Psoas muscle (tissue), 7 donors: ENCODE measurements at regions not wholly inside any gene's neighbourhood (a gene's known extent, or its start where the extent isn't known, plus 50 kb on each side); places are given as distances from the start of the nearest gene placed in this dataset.

Experiments used
- ATAC-seq, 4 donors: fragments of 200-7000 bp; cut with Tn5 transposase; one replicate each; pipeline ENCODE4 v1.9.1; 2020; ENCODE audit warnings: moderate library complexity in 3 of 4, mild to moderate bottlenecking in 2 of 4
- DNase-seq, 2 donors: peaks; one replicate each; pipeline ENCODE4 v3.0.0-alpha.2; 2020
- H3K27ac ChIP-seq: fragments of 200-600 bp; one replicate; pipeline ENCODE4 v1.8.0; 2022
- H3K27me3 ChIP-seq, 3 donors: fragments of 200-600 bp in 1 of 3; one replicate each; pipeline versions ENCODE4 v1.6.1 to v1.8.0; 2013 to 2022; ENCODE audit warnings: low read length in 2 of 3, mild to moderate bottlenecking in 2 of 3, moderate library complexity in 1 of 3; ENCODE audit not compliant: insufficient read depth in 3 of 3
- H3K36me3 ChIP-seq, 2 donors: fragments of 200-600 bp in 1 of 2; one replicate each; pipeline versions ENCODE4 v1.6.1 to v1.8.0; 2013 to 2022; ENCODE audit warnings: low read depth in 1 of 2, mild to moderate bottlenecking in 1 of 2, moderate library complexity in 1 of 2; ENCODE audit not compliant: insufficient read depth in 1 of 2
- H3K4me1 ChIP-seq: fragments of 200-600 bp; one replicate; pipeline ENCODE4 v1.8.0; 2022
- H3K4me3 ChIP-seq: fragments of 200-600 bp; one replicate; pipeline ENCODE4 v1.8.0; 2022; ENCODE audit warnings: mild to moderate bottlenecking
- H3K9me3 ChIP-seq: fragments of 200-600 bp; one replicate; pipeline ENCODE4 v1.8.0; 2022
- CTCF ChIP-seq: fragments of 200-600 bp; IDR thresholded peaks from one replicate; pipeline ENCODE4 v1.8.0; 2022; ENCODE audit warnings: antibody characterized with exemption
- WGBS, 3 donors: extraction: QIAGEN DNeasy Blood & Tissue Kit; methylation state at CpG; one replicate each; pipeline versions ENCODE4 v1.1.6 to v1.1.7; 2013; 5-methylcytosine and 5-hydroxymethylcytosine counted together
- intact Hi-C, 2 donors: fragments of 100-400 bp; cut with DNase I; formaldehyde crosslinking; loops; one replicate each; pipeline versions ENCODE4 v1.11.0 to v1.14.2; 2022
- donor health status: healthy with polysubstance abuse.
- donor health status: DM: no; HTN: no; CAD: no; lungs with moderate emphysema.
- donor health status: Bipolar disorder and iron deficiency.
- donor health status: healthy.
- donor health status: DM: yes; HTN: yes; CAD: no.
- donor health status: DM: no; HTN: no; CAD: no.
- donor health status: DM: yes; HTN: yes; CAD: no.

- Histone ChIP-seq H3K4me3 (no peak overlapping the region), H3K9me3 (no peaks in the 10 kb centered on the region), H3K27ac (no peak overlapping the region), H3K36me3 (no peaks in the 10 kb centered on the region), H3K4me1 (no peaks in the 10 kb centered on the region), H3K27me3 (no peaks in the 10 kb centered on the region)
- no peak for TF ChIP-seq CTCF
- ATAC-seq (no peak), DNase-seq (no peak)
- intact Hi-C loops, result no loop called here
Measured at GRCh38 chr1:70707214-70707613, 296.1 kb downstream of the CTH start.

- H3K27ac ChIP-seq, result no peak overlapping the region
Measured at GRCh38 chr1:70714149-70714548, 303.1 kb downstream of the CTH start.

DNA sequence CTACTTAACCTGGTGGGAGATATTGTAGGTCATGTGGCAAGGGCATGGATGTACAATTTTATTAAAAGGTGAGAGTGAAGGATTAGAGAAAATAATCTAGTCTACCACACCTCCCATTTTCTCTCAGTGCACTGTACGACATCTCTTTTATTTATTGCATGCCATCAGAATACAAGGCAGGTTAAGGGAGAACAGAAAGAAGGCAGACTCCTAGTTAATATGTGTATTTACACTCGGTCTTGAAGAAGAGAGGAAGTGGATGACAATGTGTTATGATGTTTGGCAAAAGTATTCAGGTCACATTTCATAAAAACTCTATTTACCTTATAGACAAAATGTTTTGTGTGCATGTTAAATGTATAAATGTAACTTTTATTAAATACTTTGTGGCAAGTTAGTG lies 306.1 kb downstream of the CTH start:
- Histone ChIP-seq H3K36me3 (no peaks in the 10 kb centered on the region), H3K4me1 (no peaks in the 10 kb centered on the region), H3K27me3 (no peaks in the 10 kb centered on the region), H3K4me3 (no peak overlapping the region), H3K27ac (no peak overlapping the region), H3K9me3 (no peaks in the 10 kb centered on the region)
- ATAC-seq (no peak), DNase-seq (no peak)
- no peak for TF ChIP-seq CTCF
- WGBS, 3 donors, result 63 to 70% (median 66%) methylated on average over 2 of the region's 2 CpGs
- intact Hi-C loops, result no loop called here

More at GRCh38 chr1:70714149-70714548, 303.1 kb downstream of the CTH start:
- no peak for ATAC-seq
- no peaks in the 10 kb centered on the region for H3K27me3 ChIP-seq
- no peak for DNase-seq
- WGBS, 3 donors, result 71 to 77% (median 72%) methylated on average over 2 of the region's 2 CpGs
- no peaks in the 10 kb centered on the region for H3K9me3 ChIP-seq
- no peak overlapping the region for H3K4me3 ChIP-seq
- TF ChIP-seq CTCF, result no peak
- no peaks in the 10 kb centered on the region for H3K36me3 ChIP-seq
- H3K4me1 ChIP-seq, result no peaks in the 10 kb centered on the region
- intact Hi-C loops, result no loop called here

- ATAC-seq (no peak), DNase-seq (no peak)
- intact Hi-C loops, result no loop called here
- 33 to 68% (median 39%) methylated on average over 1 of the region's 1 CpG for WGBS, 3 donors
- no peak for TF ChIP-seq CTCF
- Histone ChIP-seq H3K27me3 (no peaks in the 10 kb centered on the region), H3K4me3 (no peak overlapping the region), H3K9me3 (no peaks in the 10 kb centered on the region), H3K36me3 (no peaks in the 10 kb centered on the region), H3K27ac (no peak overlapping the region), H3K4me1 (no peaks in the 10 kb centered on the region)
Measured at GRCh38 chr1:70717656-70718055, 306.6 kb downstream of the CTH start.

DNA sequence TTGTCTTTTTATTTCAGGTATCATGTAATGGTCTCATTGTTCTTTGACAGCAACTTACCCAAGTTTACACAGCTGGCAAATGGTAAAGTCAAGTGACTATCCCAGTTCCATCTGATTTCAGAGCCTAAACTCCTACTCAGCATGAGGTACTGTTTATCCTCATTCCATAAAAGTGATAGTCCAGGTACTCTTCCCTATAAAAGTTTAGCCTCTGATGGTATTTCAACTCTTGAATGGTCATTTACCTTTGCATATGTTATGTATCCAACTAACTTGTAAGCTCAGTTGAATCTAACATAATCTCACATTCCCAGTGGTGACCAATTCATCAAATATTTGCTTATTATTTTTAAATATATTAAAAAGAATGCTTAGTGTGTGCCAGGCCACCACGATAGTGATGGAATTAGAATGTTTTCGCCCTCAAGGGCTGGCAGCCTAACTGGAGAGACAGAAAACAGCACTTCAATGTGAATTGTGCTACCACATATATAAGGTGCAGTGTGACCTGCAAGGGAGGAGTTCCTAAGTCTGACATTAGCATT lies 307.1 kb downstream of the CTH start:
- Histone ChIP-seq H3K4me1 (no peaks in the 10 kb centered on the region), H3K36me3 (no peaks in the 10 kb centered on the region), H3K4me3 (no peak overlapping the region), H3K9me3 (no peaks in the 10 kb centered on the region), H3K27me3 (no peaks in the 10 kb centered on the region), H3K27ac (no peak overlapping the region)
- TF ChIP-seq CTCF, result no peak
- intact Hi-C loops, result no loop called here
- WGBS, 3 donors, result 50 to 62% (median 53%) methylated on average over 2 of the region's 2 CpGs
- ATAC-seq, result no peak
- no peak for DNase-seq
